HepG2 (cell line): ENCODE measurements at regions not wholly inside any gene's neighbourhood (a gene's known extent, or its start where the extent isn't known, plus 50 kb on each side); places are given as distances from the start of the nearest gene placed in this dataset.

Experiments used
- ATAC-seq: fragments of 200-7000 bp; cut with Tn5 transposase; 3 replicates; pipeline ENCODE4 v1.9.1; 2020; ENCODE audit warnings: mild to moderate bottlenecking, moderate library complexity
- BruUV-seq: library from RNA; stranded (reverse); fragments of 400-500 nt; replicated peaks from 2 replicates; lab custom pipeline; 2021; lab: Mats Ljungman, UMichigan
- CTCF ChIA-PET: fragments of 300-600 bp; formaldehyde crosslinking; extraction: SDS; loops from one replicate; lab custom pipeline; 2021; ENCODE audit warnings: low total read pairs, inconsistent platforms, low intra/inter-chr PET ratio; lab: Yijun Ruan, JAX
- POLR2A ChIA-PET: fragments of 350-600 bp; sonication (Branson Sonifier 250); formaldehyde crosslinking; loops from one replicate; lab custom pipeline; 2020; ENCODE audit warnings: antibody characterized with exemption, inconsistent platforms; lab: Yijun Ruan, JAX
- DNase-seq: peaks from one replicate; pipeline ENCODE4 v3.0.0-alpha.2; 2015; ENCODE audit warnings: low spot score
- FAIRE-seq: peaks from 3 replicates; lab custom pipeline; 2011; peaks lifted over from hg19 to GRCh38; lab: Jason Lieb, UNC
- H2AFZ ChIP-seq: one replicate; pipeline ENCODE4 v1.6.1; 2011; ENCODE audit warnings: low read length, inconsistent platforms
- H3K27ac ChIP-seq: fragments of 300-600 bp; 3 replicates; pipeline ENCODE4 v1.8.0; 2011; ENCODE audit warnings: mixed run types, mild to moderate bottlenecking, mixed read lengths, low read length, inconsistent platforms; ENCODE audit not compliant: insufficient read depth; ENCODE audit errors: extremely low read length
- H3K27me3 ChIP-seq, 2 experiments: fragments of 200-600 bp in 1 of 2; 2 replicates in 1 of 2; 3 replicates in 1 of 2; pipeline versions ENCODE4 v1.6.0 to v1.8.0; 2011; ENCODE audit warnings: low read length in 2 of 2, mild to moderate bottlenecking in 2 of 2, moderate library complexity in 2 of 2, inconsistent platforms in 1 of 2; ENCODE audit not compliant: insufficient read depth in 2 of 2, control insufficient read depth in 1 of 2
- H3K36me3 ChIP-seq, 2 experiments: fragments of 200-600 bp in 1 of 2; replicated peaks in 1 of 2; 2 replicates in 1 of 2; 3 replicates in 1 of 2; pipeline versions ENCODE4 v1.5.1 to v1.8.0; 2011; ENCODE audit warnings: low read length in 2 of 2, inconsistent platforms in 1 of 2; ENCODE audit not compliant: insufficient read depth in 2 of 2, control insufficient read depth in 1 of 2
- H3K4me1 ChIP-seq: 2 replicates; pipeline ENCODE4 v1.5.1; 2012; ENCODE audit warnings: low read length, inconsistent platforms; ENCODE audit not compliant: insufficient read depth
- H3K4me2 ChIP-seq: 2 replicates; pipeline ENCODE4 v1.6.0; 2011; ENCODE audit warnings: low read depth, low read length, inconsistent platforms
- H3K4me3 ChIP-seq, 3 experiments: fragments of 200-600 bp in 1 of 3; sonication (generic), shearing (Covaris generic) in 1 of 3; replicated peaks in 1 of 3; 2 replicates each; pipeline ENCODE4 v1.5.1; 2011 to 2016; ENCODE audit warnings: low read length in 3 of 3, inconsistent platforms in 2 of 3, low read depth in 2 of 3, mild to moderate bottlenecking in 2 of 3, control low read depth in 1 of 3, mixed read lengths in 1 of 3; ENCODE audit not compliant: insufficient read depth in 1 of 3
- H3K79me2 ChIP-seq: one replicate; pipeline ENCODE4 v1.6.1; 2011; ENCODE audit warnings: low read length, inconsistent platforms; ENCODE audit not compliant: insufficient read depth
- H3K9ac ChIP-seq: 2 replicates; pipeline ENCODE4 v1.6.0; 2011; ENCODE audit warnings: mild to moderate bottlenecking, low read depth, low read length, inconsistent platforms; ENCODE audit not compliant: insufficient read depth
- H3K9me3 ChIP-seq: 2 replicates; pipeline ENCODE4 v1.5.1; 2012; ENCODE audit warnings: mild to moderate bottlenecking, low read length
- H4K20me1 ChIP-seq: 2 replicates; pipeline ENCODE4 v1.6.0; 2011; ENCODE audit warnings: inconsistent platforms, mild to moderate bottlenecking, low read length, moderate library complexity; ENCODE audit not compliant: insufficient read depth
- BRCA1 ChIP-seq: sonication (generic); formaldehyde crosslinking; IDR thresholded peaks from 2 replicates; pipeline ENCODE4 v1.4.0; 2020; ENCODE audit warnings: missing genetic modification reagents
- PAWR ChIP-seq: sonication (generic); formaldehyde crosslinking; IDR thresholded peaks from 2 replicates; pipeline ENCODE4 v1.4.0; 2020; ENCODE audit warnings: missing genetic modification reagents, mild to moderate bottlenecking, borderline replicate concordance
- XBP1 ChIP-seq: sonication (generic); formaldehyde crosslinking; IDR thresholded peaks from 2 replicates; pipeline ENCODE4 v1.5.0; 2020; ENCODE audit warnings: missing genetic modification reagents
- ZNF317 ChIP-seq: sonication (generic); formaldehyde crosslinking; IDR thresholded peaks from 2 replicates; pipeline ENCODE4 v1.5.0; 2020; ENCODE audit warnings: mild to moderate bottlenecking, missing genetic modification reagents
- ZNF713 ChIP-seq: sonication (generic); formaldehyde crosslinking; IDR thresholded peaks from 2 replicates; pipeline ENCODE4 v1.4.0; 2020; ENCODE audit warnings: mild to moderate bottlenecking, missing genetic modification reagents
- WGBS: methylation state at CpG from one replicate; pipeline ENCODE4 v1.1.6; 2017; ENCODE audit warnings: low lambda C conversion rate; 5-methylcytosine and 5-hydroxymethylcytosine counted together
- in situ Hi-C: cut with HindIII; loops from 2 replicates; pipeline ENCODE4 v1.10.0; 2017; ENCODE audit warnings: low pct_unique_long_range_greater_than_20kb; ENCODE audit not compliant: extremely low pct_ligation_motif_present
- intact Hi-C: fragments of 100-400 bp; cut with micrococcal nuclease; formaldehyde crosslinking; loops from one replicate; pipeline ENCODE4 v1.10.0; 2022; ENCODE audit not compliant: unreplicated experiment
- TF ChIP-seq, protein P1 (sequence below): sonication (generic); formaldehyde crosslinking; IDR thresholded peaks from 2 replicates; pipeline ENCODE4 v1.4.0; 2020; ENCODE audit warnings: mild to moderate bottlenecking, missing genetic modification reagents

DNA sequence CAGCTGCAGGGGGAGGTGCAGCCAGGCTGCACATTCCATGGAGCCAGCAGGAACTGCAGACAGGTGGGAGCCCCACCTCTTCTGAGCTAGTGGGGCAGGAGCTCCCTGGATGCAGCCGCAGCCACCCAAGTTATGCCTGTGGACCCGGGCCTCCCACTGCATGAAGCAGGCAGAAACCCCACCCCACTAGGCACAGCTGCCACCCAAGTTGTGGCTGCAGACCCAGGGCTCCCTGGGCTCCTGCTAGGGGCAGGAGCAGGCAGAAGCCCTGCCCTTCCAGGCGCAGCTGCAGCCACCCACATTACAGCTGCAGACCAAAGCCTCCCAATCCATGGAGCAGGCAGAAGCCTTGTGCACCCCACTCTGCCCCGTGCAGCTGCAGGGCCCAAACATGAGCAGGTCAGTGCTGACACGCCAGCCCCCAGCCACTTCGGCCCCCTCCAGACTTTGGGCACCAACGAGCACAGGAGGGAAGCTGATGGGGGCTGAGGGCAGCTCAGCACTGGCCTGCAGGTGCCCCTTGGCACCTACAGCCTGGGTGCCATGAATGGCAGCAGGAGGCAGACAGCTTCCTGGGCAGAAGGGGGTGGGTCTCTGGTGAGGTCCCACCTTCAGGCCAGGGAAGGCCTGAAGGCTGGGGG lies 106.9 kb downstream of the C9orf50 start:
- no peak overlapping the region for H3K4me2 ChIP-seq
- in situ Hi-C loops = no loop called here
- no peak overlapping the region for H3K9ac ChIP-seq
- intact Hi-C loops = no loop called here
- TF ChIP-seq BRCA1 (CRISPR knock-in tag) (no peak), PAWR (CRISPR knock-in tag) (no peak), XBP1 (CRISPR knock-in tag) (no peak)
- TF ChIP-seq, protein P1, sequence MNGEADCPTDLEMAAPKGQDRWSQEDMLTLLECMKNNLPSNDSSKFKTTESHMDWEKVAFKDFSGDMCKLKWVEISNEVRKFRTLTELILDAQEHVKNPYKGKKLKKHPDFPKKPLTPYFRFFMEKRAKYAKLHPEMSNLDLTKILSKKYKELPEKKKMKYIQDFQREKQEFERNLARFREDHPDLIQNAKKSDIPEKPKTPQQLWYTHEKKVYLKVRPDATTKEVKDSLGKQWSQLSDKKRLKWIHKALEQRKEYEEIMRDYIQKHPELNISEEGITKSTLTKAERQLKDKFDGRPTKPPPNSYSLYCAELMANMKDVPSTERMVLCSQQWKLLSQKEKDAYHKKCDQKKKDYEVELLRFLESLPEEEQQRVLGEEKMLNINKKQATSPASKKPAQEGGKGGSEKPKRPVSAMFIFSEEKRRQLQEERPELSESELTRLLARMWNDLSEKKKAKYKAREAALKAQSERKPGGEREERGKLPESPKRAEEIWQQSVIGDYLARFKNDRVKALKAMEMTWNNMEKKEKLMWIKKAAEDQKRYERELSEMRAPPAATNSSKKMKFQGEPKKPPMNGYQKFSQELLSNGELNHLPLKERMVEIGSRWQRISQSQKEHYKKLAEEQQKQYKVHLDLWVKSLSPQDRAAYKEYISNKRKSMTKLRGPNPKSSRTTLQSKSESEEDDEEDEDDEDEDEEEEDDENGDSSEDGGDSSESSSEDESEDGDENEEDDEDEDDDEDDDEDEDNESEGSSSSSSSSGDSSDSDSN (CRISPR knock-in tag) = no peak
- TF ChIP-seq, all 625 proteins: peak for 0
- H3K27me3 ChIP-seq = no peaks in the 10 kb centered on the region
- H2AFZ ChIP-seq = no peak overlapping the region
- H3K4me3 ChIP-seq = no peak overlapping the region
- no peak for DNase-seq
- no TSS peak for BruUV-seq
- no peaks in the 10 kb centered on the region for H4K20me1 ChIP-seq
- no peak overlapping the region for H3K27ac ChIP-seq
- ChIA-PET POLR2A (no interaction called here), CTCF (no interaction called here)
- 40% methylated on average over 1 of the region's 7 CpGs for whole genome bisulfite sequencing
- FAIRE-seq = no peak
- H3K4me1 ChIP-seq = peaks cover 18% of the 10 kb centered on the region
- no peak for ATAC-seq
- H3K36me3 ChIP-seq = no peaks in the 10 kb centered on the region
- H3K9me3 ChIP-seq = peaks cover 29% of the 10 kb centered on the region
- no peaks in the 10 kb centered on the region for H3K79me2 ChIP-seq

DNA sequence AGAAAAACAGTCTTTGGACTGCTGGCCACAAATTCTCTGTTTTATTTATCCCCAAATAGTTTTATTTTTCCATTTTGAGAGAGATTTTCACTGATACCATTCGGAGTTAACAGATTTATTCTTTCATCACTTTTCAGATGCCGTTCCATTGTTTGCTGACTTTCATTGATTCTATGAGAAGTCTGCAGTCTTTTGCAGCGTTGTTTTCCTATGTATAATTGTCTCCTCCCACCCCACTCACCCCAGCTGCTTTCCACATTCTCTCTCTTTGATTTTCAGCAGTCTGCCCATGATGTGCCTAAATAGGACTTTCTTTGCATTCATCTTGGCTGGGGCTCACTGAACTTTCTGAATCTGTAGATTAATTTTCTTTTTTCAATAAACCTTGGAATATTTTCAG lies 107.6 kb downstream of the C9orf50 start:
- no peaks in the 10 kb centered on the region for H3K36me3 ChIP-seq
- H2AFZ ChIP-seq = no peak overlapping the region
- POLR2A ChIA-PET = no interaction called here
- intact Hi-C loops (no loop called here), in situ Hi-C loops (no loop called here)
- H3K79me2 ChIP-seq = no peaks in the 10 kb centered on the region
- ATAC-seq (no peak), FAIRE-seq (no peak), DNase-seq (no peak)
- 21% methylated on average over 3 of the region's 3 CpGs for WGBS
- no peak for TF ChIP-seq ZNF713 (CRISPR knock-in tag)
- TF ChIP-seq ZNF317 (CRISPR knock-in tag) = peak; percentile 100
- H3K27ac ChIP-seq = no peak overlapping the region
- no peaks in the 10 kb centered on the region for H3K27me3 ChIP-seq
- H3K4me1 ChIP-seq = peaks cover 18% of the 10 kb centered on the region
- H3K4me2 ChIP-seq = no peak overlapping the region
- H3K4me3 ChIP-seq = no peak overlapping the region
- no peaks in the 10 kb centered on the region for H4K20me1 ChIP-seq
- BruUV-seq = no TSS peak
- peaks cover 29% of the 10 kb centered on the region for H3K9me3 ChIP-seq
- no peak overlapping the region for H3K9ac ChIP-seq
- CTCF ChIA-PET = no interaction called here
